H7 (cell line): ENCODE measurements at regions not wholly inside any gene's neighbourhood (a gene's known extent, or its start where the extent isn't known, plus 50 kb on each side); places are given as distances from the start of the nearest gene placed in this dataset.
A peak's percentile ranks its signal among the peaks of the same experiment; 100 is the strongest.
"Not testable (repeated sequence)": the region's sequence is repeated elsewhere in the genome, so short reads cannot be mapped to it uniquely, and the experiment has no call there.

Experiments
- DNase-seq: peaks from one replicate; pipeline ENCODE4 v3.0.0; 2012
- H3K27me3 ChIP-seq: 2 replicates; pipeline ENCODE4 v1.6.0; 2011; ENCODE audit warnings: mild to moderate bottlenecking, low read length; ENCODE audit not compliant: control insufficient read depth, insufficient read depth
- H3K36me3 ChIP-seq: replicated peaks from 2 replicates; pipeline ENCODE4 v1.5.1; 2011; ENCODE audit warnings: low read length; ENCODE audit not compliant: control insufficient read depth, insufficient read depth
- H3K4me3 ChIP-seq: 2 replicates; pipeline ENCODE4 v1.5.1; 2011; ENCODE audit warnings: low read depth, mild to moderate bottlenecking, control low read depth, low read length, moderate library complexity; ENCODE audit not compliant: insufficient read depth

GRCh38 chr6:105880030-105880492 lies 206.1 kb upstream of the PRDM1 start:
- no peaks in the 10 kb centered on the region for H3K36me3 ChIP-seq
- no peaks in the 10 kb centered on the region for H3K27me3 ChIP-seq
- no peak for DNase-seq
- no peak overlapping the region for H3K4me3 ChIP-seq

GRCh38 chr6:105879146-105879545 lies 207.0 kb upstream of the PRDM1 start:
- no peaks in the 10 kb centered on the region for H3K27me3 ChIP-seq
- H3K36me3 ChIP-seq, result no peaks in the 10 kb centered on the region
- DNase-seq, result no peak
- H3K4me3 ChIP-seq, result no peak overlapping the region

- Histone ChIP-seq H3K27me3 (no peaks in the 10 kb centered on the region), H3K4me3 (no peak overlapping the region), H3K36me3 (no peaks in the 10 kb centered on the region)
- DNase-seq, result no peak
Observed at GRCh38 chr6:105875974-105876640, 210.0 kb upstream of the PRDM1 start.

DNA sequence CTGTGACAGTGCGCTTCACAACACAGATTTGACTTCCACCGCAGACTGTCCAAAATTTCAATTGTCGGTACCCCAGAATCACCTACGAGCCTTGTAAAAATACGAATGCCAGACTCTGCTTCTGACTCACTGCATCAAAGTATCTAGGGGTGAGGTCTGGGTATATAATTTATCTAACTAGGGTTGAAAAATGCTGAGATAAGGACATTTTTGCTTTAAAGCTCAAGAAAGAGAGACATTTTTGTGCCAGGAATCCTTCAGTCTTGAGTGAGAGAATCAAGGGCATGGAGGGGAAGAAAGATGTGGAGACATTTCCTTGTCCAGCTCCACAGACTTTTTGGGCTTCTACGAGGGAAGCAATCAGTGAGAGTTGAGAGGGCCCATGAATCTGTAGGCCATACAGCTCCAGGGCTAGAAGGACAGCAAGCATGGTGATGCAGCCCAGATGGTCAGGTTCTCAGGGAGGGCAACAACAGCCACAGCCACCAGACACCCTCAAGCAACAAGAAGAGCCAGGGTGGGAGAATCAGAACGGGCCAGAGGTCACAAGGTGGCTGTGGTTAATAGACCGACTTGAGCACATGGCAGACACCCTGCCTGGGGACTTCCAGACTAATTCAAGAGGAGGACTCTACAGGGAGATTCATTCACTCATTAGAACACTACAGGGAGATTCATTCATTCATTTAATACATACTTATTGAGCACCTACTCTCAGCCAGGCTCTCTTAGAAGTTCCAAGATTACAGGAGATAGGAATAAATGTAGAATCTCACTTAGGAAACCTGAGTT lies 211.1 kb upstream of the PRDM1 start:
- no peak for DNase-seq
- Histone ChIP-seq H3K4me3 (no peak overlapping the region), H3K36me3 (no peaks in the 10 kb centered on the region), H3K27me3 (no peaks in the 10 kb centered on the region)

DNA sequence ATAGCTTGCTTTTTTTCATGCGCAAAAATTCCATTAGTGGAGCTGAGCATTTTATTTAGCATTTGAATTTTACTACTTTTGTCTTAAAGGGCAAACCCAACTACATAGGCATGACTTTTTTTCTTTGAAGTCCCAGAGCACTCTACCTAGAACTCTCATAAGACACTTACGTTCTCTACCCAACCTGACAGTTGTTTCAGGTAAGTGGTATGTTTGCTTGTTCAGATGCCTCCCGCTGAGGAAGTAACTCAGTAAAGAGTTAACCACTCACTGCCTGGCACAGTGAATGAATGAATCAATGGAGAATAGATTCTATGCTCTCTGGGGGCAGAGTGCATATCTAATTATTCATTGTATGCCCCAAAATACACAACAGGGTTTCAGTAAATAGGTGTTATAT lies 212.3 kb upstream of the PRDM1 start:
- H3K4me3 ChIP-seq, result no peak overlapping the region

GRCh38 chr6:105873211-105873704 lies 212.9 kb upstream of the PRDM1 start:
- H3K4me3 ChIP-seq, result no peak overlapping the region
- H3K36me3 ChIP-seq, result no peaks in the 10 kb centered on the region
- no peak for DNase-seq
- no peaks in the 10 kb centered on the region for H3K27me3 ChIP-seq

More for the DNA sequence above, 212.3 kb upstream of the PRDM1 start:
- Histone ChIP-seq H3K27me3 (no peaks in the 10 kb centered on the region), H3K36me3 (no peaks in the 10 kb centered on the region)
- DNase-seq, result no peak

DNA sequence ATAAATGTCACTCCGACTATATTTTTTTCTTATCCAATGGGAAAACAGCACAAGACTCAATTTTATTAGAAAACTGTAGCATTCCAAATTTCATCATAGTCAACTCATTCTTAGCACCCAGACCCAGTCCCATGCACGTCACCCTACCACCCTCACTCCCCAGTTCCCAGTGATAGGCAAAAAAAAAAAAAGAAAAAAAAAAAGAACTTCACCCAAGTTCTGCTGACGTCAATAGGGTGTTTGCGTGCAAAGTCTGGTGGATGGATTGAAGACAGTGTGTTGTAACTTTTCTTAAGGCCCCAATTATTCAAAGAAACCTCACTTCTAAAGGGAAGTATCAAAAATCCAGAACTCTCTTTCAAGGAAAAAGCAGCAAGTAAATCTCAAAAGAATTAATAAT lies 213.9 kb upstream of the PRDM1 start:
- no peaks in the 10 kb centered on the region for H3K27me3 ChIP-seq
- H3K4me3 ChIP-seq, result no peak overlapping the region
- no peaks in the 10 kb centered on the region for H3K36me3 ChIP-seq
- no peak for DNase-seq

GRCh38 chr6:105871542-105871941 lies 214.6 kb upstream of the PRDM1 start:
- H3K27me3 ChIP-seq, result no peaks in the 10 kb centered on the region
- H3K4me3 ChIP-seq, result no peak overlapping the region
- H3K36me3 ChIP-seq, result no peaks in the 10 kb centered on the region
- DNase-seq, result no peak

GRCh38 chr6:105869835-105870440 lies 216.2 kb upstream of the PRDM1 start:
- Histone ChIP-seq H3K4me3 (no peak overlapping the region), H3K36me3 (no peaks in the 10 kb centered on the region), H3K27me3 (no peaks in the 10 kb centered on the region)
- DNase-seq, result peak; percentile 25

DNA sequence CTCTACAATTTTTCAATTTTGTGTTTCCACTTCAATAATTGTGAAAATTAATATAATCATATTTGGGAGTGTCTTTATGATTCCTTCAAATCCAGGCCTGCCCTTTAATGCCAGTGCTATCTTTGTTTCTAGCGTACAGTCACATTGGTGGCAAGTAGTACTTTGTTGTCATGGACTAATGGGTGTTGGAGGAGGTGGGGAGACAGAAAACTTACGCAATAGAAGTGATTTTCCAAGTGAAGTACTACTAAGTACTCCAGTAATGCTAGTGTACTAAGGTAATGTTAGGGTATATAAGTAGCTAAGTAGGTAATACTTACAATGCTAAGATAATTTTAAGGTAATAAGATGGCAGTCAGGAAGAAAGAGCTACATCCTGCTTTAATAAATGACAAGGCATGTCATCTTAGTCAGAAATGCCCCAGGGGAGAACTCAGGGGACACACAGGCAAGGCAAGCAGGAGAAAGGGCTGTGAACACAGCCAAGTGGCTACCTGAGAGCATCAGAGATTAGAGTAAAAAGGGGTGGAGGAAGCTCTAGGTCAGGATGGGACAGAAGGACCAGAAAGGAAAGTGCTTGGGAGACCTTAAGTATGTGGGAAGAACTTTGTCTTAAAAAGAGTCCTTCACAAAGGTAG lies 217.2 kb upstream of the PRDM1 start:
- no peaks in the 10 kb centered on the region for H3K27me3 ChIP-seq
- H3K36me3 ChIP-seq, result no peaks in the 10 kb centered on the region
- no peak overlapping the region for H3K4me3 ChIP-seq
- DNase-seq, result no peak

DNA sequence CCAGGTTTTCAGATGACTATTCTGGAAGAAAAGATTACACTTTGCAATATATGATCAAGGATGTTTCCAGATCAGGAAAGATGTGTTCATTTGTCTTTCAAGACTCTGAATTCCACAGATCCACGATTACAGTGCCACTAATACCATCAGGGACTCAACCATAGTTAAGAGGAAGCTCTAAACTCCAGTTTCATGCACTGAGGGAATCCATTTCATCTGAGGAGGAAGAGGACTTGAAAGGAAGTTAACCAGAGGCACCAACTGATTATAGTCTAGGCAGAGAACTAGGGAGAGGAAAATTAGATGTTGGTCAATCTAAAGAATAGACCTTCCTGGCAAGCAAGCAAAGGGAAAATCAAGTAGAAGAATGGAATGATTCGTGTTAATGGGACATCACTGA lies 218.3 kb upstream of the PRDM1 start:
- Histone ChIP-seq H3K27me3 (no peaks in the 10 kb centered on the region), H3K4me3 (no peak overlapping the region), H3K36me3 (no peaks in the 10 kb centered on the region)
- no peak for DNase-seq

DNA sequence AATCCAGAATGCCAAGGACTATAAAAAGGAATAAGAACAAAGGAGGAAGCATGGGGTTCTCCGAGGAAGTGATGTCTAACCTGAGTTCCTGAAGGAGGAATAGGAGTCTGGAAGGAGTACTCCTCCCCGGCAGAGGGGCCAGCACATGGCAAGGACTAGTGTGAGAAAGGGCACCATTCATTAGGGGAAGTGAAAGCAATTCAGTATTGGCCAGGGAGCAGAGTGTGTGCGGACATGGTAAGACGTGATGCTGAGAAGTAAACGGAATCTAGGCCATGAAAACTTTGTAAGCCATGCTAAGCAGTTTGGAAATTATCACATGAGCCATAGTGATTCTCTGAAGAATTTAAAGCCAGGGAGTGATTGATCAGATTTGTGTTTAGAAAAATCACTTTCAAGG lies 218.9 kb upstream of the PRDM1 start:
- no peak overlapping the region for H3K4me3 ChIP-seq
- no peaks in the 10 kb centered on the region for H3K36me3 ChIP-seq
- no peaks in the 10 kb centered on the region for H3K27me3 ChIP-seq
- no peak for DNase-seq

- DNase-seq, result no peak
- H3K27me3 ChIP-seq, result no peaks in the 10 kb centered on the region
Observed at GRCh38 chr6:105862936-105863607, 223.1 kb upstream of the PRDM1 start.

DNA sequence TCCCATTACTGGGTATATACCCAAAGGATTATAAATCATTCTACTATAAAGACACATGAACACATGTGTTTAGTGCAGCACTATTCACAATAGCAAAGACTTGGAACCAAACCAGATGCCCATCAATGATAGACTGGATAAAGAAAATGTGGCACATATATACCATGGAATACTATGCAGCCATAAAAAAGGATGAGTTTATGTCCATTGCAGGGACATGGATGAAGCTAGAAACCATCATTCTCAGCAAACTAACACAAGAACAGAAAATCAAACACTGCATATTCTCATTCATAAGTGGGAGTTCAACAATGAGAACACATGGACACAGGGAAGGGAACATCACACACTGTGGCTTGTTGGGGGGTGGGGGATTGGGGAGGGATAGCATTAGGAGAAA lies 225.2 kb upstream of the PRDM1 start:
- not testable (repeated sequence) for H3K27me3 ChIP-seq, H3K4me3 ChIP-seq, H3K36me3 ChIP-seq, DNase-seq

More at GRCh38 chr6:105862936-105863607, 223.1 kb upstream of the PRDM1 start:
- H3K36me3 ChIP-seq, result no peaks in the 10 kb centered on the region
- no peak overlapping the region for H3K4me3 ChIP-seq
